ENCODE measurements at regions not wholly inside any gene's neighbourhood (a gene's known extent, or its start where the extent isn't known, plus 50 kb on each side); places are given as distances from the start of the nearest gene placed in this dataset.

- no peak for DNase-seq (ENCODE audit: low read depth)
These were observed 50.3 kb downstream of the PLXNA1 start for GRCh38 chr3:127033171-127033570.

GRCh38 chr3:127033786-127034185 is 50.9 kb downstream of the PLXNA1 start:
- peak; percentile 70 for DNase-seq (ENCODE audit: low read depth)

GRCh38 chr3:127034195-127034989 is 51.5 kb downstream of the PLXNA1 start:
- no peak for DNase-seq (ENCODE audit: low read depth)

DNA sequence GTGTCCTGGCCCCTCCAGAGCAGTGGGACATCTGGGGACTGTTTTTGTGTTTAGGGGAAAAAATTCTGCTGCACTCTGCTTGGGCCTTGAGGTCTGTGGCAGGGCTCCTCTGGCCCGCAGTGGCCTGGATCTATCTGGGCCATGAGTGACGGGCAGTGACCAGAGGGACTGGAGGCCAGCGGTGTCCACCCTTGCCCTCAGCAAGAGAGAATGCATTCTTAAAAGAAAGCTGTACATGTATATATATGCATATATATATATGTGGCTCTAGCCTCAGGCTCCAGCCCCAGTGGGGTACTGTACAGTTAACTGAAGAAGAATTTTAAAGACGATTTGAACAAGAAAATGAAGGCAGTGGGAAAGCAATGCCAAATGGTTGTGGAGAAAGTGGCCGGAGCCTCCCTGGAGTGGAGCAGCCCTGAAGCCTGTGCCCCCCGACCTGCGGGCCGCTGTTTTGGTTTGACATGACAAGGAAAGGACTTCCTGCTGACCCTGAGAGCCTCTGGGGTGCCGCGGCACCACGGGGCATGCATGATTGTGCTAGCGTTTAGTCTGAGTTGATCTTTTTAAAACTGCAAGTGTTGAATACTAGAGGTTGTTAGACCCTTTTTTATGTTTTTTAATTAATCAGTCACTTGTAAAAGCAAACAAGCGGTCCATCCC is 52.2 kb downstream of the PLXNA1 start:
- DNase-seq (ENCODE audit: low read depth), result no peak

DNA sequence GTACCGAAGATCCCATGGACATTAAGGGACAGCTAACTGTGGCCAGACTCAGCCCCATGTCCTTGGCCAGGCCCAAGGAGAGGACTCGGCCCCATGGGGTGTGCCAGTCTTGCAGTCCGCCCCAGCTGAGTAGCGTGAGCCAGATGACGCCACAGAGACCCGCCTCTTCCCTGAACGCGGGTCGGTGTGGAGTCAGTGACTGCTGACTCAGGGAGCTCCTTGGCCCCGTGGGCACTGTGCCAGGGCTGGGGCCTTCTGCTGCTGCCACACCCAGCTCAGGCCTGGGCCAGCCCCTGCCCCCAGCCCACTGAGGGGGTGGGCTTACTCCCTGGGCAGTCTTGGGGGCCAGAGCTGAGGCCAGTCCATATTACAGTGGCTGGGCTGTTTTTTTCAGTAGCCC is 52.8 kb downstream of the PLXNA1 start:
- peak; percentile 55 for DNase-seq (ENCODE audit: low read depth)

GRCh38 chr3:127036209-127037020 is 53.5 kb downstream of the PLXNA1 start:
- DNase-seq (ENCODE audit: low read depth), result peak; percentile 64

DNA sequence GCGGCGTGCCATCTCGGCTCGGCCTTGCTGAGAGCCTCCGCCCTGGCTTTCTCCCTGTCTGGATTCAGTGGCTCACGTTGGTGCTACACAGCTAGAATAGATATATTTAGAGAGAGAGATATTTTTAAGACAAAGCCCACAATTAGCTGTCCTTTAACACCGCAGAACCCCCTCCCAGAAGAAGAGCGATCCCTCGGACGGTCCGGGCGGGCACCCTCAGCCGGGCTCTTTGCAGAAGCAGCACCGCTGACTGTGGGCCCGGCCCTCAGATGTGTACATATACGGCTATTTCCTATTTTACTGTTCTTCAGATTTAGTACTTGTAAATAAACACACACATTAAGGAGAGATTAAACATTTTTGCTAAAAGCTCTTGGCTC is 54.1 kb downstream of the PLXNA1 start:
- DNase-seq (ENCODE audit: low read depth), result no peak

GRCh38 chr3:127037418-127037841 is 54.5 kb downstream of the PLXNA1 start:
- DNase-seq (ENCODE audit: low read depth), result no peak

- no peak for DNase-seq (ENCODE audit: low read depth)
These were observed 55.1 kb downstream of the PLXNA1 start for GRCh38 chr3:127037971-127038446.

GRCh38 chr3:127038466-127038865 is 55.6 kb downstream of the PLXNA1 start:
- no peak for DNase-seq (ENCODE audit: low read depth)

DNA sequence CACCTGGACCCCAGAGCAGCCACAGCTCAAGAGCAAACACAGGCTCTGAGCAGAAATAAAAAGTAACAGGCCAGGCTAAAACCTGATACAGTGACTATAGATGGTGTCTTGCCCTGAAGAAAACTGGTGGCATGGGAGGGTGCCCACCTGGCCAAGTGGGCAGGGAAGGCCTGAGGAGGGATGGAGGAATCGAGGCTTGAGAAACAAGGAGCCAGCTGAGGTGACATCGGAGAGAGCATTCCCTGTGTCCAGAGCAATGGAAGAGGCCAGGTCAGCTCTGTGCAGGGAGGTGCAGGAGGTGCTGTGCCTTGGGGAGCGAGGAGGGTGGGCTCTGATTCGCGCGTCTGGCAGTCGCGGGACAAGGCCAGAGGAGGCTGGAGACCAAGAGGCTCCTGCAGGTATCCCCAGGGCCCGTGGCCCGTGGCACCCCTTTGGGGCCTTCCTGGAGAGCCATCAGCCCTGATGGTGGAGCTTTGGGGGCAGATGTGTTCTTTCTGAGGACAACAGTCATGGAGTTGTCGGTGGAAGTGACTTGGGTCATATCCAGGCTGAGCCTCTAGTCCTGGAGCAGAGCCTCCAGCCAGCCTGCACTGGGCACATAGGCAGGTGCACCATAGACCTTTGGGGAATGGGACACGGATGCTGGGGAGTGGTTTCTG is 56.1 kb downstream of the PLXNA1 start:
- no peak for DNase-seq (ENCODE audit: low read depth)

DNA sequence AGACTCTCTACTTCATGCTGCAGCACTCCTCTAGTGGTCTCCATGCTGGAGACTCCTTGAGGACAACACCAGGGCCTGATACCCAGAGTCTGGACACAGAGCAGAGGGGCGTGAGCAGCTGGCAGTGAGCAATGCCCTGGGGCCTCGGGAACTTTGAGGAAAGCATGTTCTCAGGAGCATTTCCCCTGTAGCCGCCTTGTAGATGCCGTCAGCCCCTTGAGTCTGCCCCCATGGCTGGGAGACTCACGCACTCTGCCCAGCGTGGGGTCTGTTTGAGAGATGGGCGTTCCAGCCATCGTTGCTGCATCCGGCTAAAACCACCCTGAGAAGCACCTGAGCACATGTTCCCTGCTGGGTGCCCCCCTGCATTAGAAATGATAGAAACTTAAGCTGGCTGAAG is 56.8 kb downstream of the PLXNA1 start:
- no peak for DNase-seq (ENCODE audit: low read depth)

GRCh38 chr3:127040216-127040615 is 57.3 kb downstream of the PLXNA1 start:
- DNase-seq (ENCODE audit: low read depth), result no peak

GRCh38 chr3:127041264-127041820 is 58.4 kb downstream of the PLXNA1 start:
- DNase-seq (ENCODE audit: low read depth), result no peak

DNA sequence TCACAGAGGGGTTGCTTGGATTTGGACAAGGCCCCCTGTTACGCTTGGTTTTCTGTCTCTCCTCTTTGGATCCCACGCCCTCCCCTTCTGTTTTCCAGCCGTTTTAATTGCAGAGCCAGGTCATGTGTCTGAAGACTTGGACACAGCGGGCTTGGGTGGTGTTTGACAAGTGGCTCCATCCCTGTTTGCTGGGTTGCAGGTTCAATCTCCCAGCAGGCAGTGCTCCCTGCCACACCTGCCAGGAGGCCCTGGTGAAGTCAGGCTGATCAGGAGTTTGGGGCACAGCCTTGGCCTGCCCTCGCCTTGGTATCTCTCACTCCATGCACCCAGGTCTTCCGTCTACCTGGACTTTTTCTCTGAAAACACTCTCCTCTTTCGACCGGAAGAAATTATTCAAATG is 59.0 kb downstream of the PLXNA1 start:
- no peak for DNase-seq (ENCODE audit: low read depth)

GRCh38 chr3:127042634-127043033 is 59.7 kb downstream of the PLXNA1 start:
- DNase-seq (ENCODE audit: low read depth), result no peak

GRCh38 chr3:127043041-127043641 is 60.2 kb downstream of the PLXNA1 start:
- DNase-seq (ENCODE audit: low read depth), result no peak

- no peak for DNase-seq (ENCODE audit: low read depth)
These were observed 61.0 kb downstream of the PLXNA1 start for GRCh38 chr3:127043731-127044510.

- DNase-seq (ENCODE audit: low read depth), result no peak
These were observed 62.1 kb downstream of the PLXNA1 start for GRCh38 chr3:127044996-127045395.
